Mesothelial cell of epicardium (in vitro differentiated cells): ENCODE measurements at regions not wholly inside any gene's neighbourhood (a gene's known extent, or its start where the extent isn't known, plus 50 kb on each side); places are given as distances from the start of the nearest gene placed in this dataset.
A peak's percentile ranks its signal among the peaks of the same experiment; 100 is the strongest.

ENCODE experiments used
- DNase-seq, 2 experiments: peaks; one replicate each; pipeline ENCODE4 v3.0.0; 2021; ENCODE audit warnings: low spot score in 2 of 2; ENCODE audit not compliant: unreplicated experiment in 2 of 2
- H3K27ac Mint-ChIP-seq: 2 replicates; pipeline ENCODE4 v1.8.0; 2021; ENCODE audit warnings: mixed read lengths
- H3K27me3 Mint-ChIP-seq: 2 replicates; pipeline ENCODE4 v1.8.0; 2021; ENCODE audit warnings: low read depth, mixed read lengths
- H3K36me3 Mint-ChIP-seq: 2 replicates; pipeline ENCODE4 v1.8.0; 2021; ENCODE audit warnings: mixed read lengths
- H3K4me1 Mint-ChIP-seq: 2 replicates; pipeline ENCODE4 v1.8.0; 2021; ENCODE audit warnings: mixed read lengths
- H3K4me3 Mint-ChIP-seq: 2 replicates; pipeline ENCODE4 v1.8.0; 2021; ENCODE audit warnings: mild to moderate bottlenecking, moderate library complexity, mixed read lengths
- H3K9me3 Mint-ChIP-seq: 2 replicates; pipeline ENCODE4 v1.8.0; 2021; ENCODE audit warnings: mixed read lengths
- TF ChIP-seq, protein P1 (sequence below): fragments of 200-600 bp; sonication (generic); IDR thresholded peaks from one replicate; pipeline ENCODE4 v1.5.0; 2021; ENCODE audit warnings: antibody characterized with exemption; ENCODE audit not compliant: unreplicated experiment

DNA sequence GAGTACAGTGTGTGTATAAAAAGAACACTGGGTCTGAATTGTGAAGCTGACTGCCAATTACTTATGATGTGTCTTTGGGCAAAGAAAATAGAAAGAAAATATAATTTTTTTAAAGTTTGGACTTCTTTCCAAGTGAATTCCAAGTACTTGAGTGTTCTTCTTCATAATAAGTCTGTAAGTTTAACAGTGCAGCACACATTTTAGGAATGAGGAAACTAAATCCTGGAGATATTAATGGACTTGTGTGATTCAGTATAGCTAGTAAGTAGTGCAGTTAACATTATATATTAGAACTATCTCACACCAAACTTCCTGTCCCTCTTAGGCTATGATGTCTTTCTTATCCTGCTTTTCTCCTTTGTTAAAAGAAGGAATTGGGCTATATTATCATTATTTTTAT is 1953.8 kb downstream of the MAT2B start:
- H3K4me3 Mint-ChIP-seq, result no peak overlapping the region
- H3K4me1 Mint-ChIP-seq, result peaks cover 12% of the 10 kb centered on the region
- H3K36me3 Mint-ChIP-seq, result no peaks in the 10 kb centered on the region
- H3K27ac Mint-ChIP-seq, result no peak overlapping the region
- H3K9me3 Mint-ChIP-seq, result peaks cover 4% of the 10 kb centered on the region
- H3K27me3 Mint-ChIP-seq, result no peaks in the 10 kb centered on the region
- DNase-seq, result no peak
- TF ChIP-seq, protein P1, sequence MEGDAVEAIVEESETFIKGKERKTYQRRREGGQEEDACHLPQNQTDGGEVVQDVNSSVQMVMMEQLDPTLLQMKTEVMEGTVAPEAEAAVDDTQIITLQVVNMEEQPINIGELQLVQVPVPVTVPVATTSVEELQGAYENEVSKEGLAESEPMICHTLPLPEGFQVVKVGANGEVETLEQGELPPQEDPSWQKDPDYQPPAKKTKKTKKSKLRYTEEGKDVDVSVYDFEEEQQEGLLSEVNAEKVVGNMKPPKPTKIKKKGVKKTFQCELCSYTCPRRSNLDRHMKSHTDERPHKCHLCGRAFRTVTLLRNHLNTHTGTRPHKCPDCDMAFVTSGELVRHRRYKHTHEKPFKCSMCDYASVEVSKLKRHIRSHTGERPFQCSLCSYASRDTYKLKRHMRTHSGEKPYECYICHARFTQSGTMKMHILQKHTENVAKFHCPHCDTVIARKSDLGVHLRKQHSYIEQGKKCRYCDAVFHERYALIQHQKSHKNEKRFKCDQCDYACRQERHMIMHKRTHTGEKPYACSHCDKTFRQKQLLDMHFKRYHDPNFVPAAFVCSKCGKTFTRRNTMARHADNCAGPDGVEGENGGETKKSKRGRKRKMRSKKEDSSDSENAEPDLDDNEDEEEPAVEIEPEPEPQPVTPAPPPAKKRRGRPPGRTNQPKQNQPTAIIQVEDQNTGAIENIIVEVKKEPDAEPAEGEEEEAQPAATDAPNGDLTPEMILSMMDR, result no peak

GRCh38 chr5:165460911-165461310 is 1955.5 kb downstream of the MAT2B start:
- DNase-seq, result no peak

DNA sequence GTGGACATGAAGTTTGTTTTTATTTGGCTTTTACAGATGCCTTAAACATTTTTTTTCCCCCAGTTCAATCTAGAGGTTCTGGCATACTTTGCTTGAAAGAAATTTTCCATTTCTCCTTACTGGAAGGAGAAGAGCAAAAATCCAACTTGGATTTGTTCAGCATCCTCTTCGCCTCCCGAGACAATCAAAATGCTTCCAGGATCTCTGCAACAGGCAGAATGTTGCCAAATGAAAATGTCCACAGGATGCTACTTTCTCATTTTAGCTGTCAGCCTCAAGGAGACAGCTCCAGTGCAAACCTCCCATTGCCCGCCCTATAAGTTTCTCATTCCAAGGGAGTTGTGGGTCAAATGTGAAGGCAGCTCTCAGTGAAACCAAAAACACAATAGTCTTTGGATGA is 1972.1 kb downstream of the MAT2B start:
- Mint-ChIP-seq H3K36me3 (no peaks in the 10 kb centered on the region), H3K27me3 (peaks cover 2% of the 10 kb centered on the region), H3K27ac (no peak overlapping the region), H3K9me3 (no peaks in the 10 kb centered on the region), H3K4me3 (no peak overlapping the region), H3K4me1 (peaks cover 21% of the 10 kb centered on the region)
- TF ChIP-seq, protein P1, result no peak
- DNase-seq, result no peak

More at GRCh38 chr5:165460911-165461310, 1955.5 kb downstream of the MAT2B start:
- H3K27me3 Mint-ChIP-seq, result no peaks in the 10 kb centered on the region
- peaks cover 12% of the 10 kb centered on the region for H3K4me1 Mint-ChIP-seq
- peaks cover 13% of the 10 kb centered on the region for H3K9me3 Mint-ChIP-seq
- H3K27ac Mint-ChIP-seq, result no peak overlapping the region
- TF ChIP-seq, protein P1, result no peak
- peaks cover 1% of the 10 kb centered on the region for H3K36me3 Mint-ChIP-seq
- no peak overlapping the region for H3K4me3 Mint-ChIP-seq

- TF ChIP-seq, protein P1, result no peak
- H3K27ac Mint-ChIP-seq, result peak overlapping the region; percentile 40
- H3K9me3 Mint-ChIP-seq, result peaks cover 9% of the 10 kb centered on the region
- DNase-seq, result no peak
- no peaks in the 10 kb centered on the region for H3K36me3 Mint-ChIP-seq
- H3K27me3 Mint-ChIP-seq, result no peaks in the 10 kb centered on the region
- peaks cover 12% of the 10 kb centered on the region for H3K4me1 Mint-ChIP-seq
- H3K4me3 Mint-ChIP-seq, result no peak overlapping the region
Observed at GRCh38 chr5:165495829-165496380, 1990.5 kb downstream of the MAT2B start.

GRCh38 chr5:165497707-165498106 is 1992.3 kb downstream of the MAT2B start:
- peaks cover 10% of the 10 kb centered on the region for H3K9me3 Mint-ChIP-seq
- TF ChIP-seq, protein P1, result no peak
- DNase-seq, result no peak
- H3K27me3 Mint-ChIP-seq, result no peaks in the 10 kb centered on the region
- no peak overlapping the region for H3K4me3 Mint-ChIP-seq
- H3K4me1 Mint-ChIP-seq, result peaks cover 12% of the 10 kb centered on the region
- H3K36me3 Mint-ChIP-seq, result no peaks in the 10 kb centered on the region
- no peak overlapping the region for H3K27ac Mint-ChIP-seq
